NCI-H128 (cell line): ENCODE measurements at regions not wholly inside any gene's neighbourhood (a gene's known extent, or its start where the extent isn't known, plus 50 kb on each side); places are given as distances from the start of the nearest gene placed in this dataset.
"Not testable (repeated sequence)": the region's sequence is repeated elsewhere in the genome, so short reads cannot be mapped to it uniquely, and the experiment has no call there.

ENCODE experiments used
- DNase-seq: peaks from one replicate; lab custom pipeline; 2025; ENCODE audit not compliant: unreplicated experiment; lab: John Stamatoyannopoulos, UW

GRCh38 chr2:67616749-67617148, 219.6 kb downstream of the ETAA1 start:
- no peak for DNase-seq

GRCh38 chr2:67619204-67619603, 222.1 kb downstream of the ETAA1 start:
- DNase-seq, result no peak

- not testable (repeated sequence) for DNase-seq
Observed at GRCh38 chr2:67623741-67624140, 226.6 kb downstream of the ETAA1 start.

- DNase-seq, result no peak
Observed at GRCh38 chr2:67625178-67625577, 228.0 kb downstream of the ETAA1 start.

DNA sequence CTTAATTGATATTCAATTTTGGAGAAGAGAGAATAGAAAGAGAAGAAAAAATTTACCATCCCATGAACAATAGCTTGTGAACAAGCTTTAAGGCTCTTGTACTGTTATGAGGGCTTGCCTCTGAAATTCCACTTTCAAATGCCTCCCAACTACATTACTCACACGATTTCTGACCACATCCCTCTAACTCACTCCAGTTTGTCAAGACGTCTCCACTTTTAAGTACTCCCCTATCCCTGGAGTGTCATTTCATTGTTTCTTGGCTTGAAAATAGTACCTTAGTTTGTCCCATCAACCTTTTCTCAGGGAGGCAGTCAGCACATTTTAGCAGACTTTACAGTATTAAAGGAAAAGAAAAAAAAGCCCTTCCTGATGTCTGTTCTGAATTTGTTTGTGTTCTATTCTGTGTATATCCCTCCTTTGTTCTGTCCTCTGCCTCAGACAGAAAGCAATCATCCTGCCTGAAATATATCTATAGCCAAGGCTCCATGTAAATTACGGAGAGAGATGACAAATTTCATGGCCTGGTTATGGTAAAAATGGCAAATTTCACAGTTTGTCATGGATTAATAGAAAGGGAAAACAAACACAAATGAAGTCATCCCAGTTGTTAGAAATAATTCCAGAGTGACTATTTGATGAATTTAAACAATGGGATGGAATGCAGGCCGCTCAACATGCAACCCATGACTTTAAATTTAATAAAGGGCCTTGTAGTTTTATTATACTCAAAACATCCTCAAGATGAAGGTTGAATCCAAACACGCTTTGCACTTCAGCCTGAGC, 228.8 kb downstream of the ETAA1 start:
- no peak for DNase-seq

DNA sequence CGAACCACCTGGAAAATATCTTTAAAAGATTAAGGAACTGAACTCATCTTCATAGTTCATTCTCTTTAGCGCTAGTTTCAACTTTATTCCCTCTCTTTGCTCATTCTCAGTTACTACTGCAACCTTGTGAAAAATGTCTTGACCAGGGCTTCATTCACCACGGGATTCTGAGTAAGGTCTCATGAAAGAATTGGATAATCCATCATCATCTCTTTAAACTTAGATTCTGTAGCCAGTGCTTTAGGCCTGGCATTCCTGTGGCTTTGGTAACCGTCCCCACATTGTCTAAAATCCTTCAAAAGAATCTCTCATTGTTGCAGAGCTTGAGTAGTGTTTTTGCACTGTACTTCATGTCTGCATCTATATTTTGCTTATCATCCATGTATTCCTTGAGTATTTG, 229.5 kb downstream of the ETAA1 start:
- no peak for DNase-seq

DNA sequence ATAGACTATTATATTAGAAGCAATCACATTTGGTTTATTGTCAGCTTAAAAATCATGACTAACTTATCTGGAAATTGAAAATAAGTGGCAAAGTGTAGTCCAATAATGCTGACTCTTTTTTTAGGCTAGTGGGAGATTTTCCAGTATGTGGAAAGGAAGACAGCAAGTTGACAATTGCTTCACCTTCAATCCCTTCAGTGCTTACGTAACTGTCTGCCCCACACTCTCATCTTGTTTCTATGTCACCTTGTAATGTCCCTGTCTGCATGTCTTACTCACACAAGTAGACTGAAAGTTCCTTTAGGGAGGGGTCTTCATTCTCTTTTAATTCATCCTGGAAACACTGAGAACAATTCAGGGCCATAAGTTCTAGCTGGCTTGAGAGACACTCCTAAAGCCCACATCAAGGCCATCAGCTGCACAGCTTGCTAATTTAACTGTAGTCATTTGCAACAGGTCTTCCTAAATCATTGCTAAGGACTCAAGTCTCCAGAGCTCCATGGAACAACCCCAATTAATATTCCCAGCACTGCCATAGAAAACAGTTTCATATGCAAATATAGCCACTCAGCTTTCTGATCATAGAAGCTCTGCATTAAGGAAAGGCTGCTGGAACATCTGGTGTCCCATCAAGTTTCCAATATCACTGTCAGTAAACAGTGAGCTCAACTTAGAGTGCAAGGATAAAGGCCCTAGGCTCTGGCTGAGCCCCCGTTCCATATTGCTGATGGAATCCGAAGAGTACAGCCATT, 230.5 kb downstream of the ETAA1 start:
- DNase-seq, result no peak

DNA sequence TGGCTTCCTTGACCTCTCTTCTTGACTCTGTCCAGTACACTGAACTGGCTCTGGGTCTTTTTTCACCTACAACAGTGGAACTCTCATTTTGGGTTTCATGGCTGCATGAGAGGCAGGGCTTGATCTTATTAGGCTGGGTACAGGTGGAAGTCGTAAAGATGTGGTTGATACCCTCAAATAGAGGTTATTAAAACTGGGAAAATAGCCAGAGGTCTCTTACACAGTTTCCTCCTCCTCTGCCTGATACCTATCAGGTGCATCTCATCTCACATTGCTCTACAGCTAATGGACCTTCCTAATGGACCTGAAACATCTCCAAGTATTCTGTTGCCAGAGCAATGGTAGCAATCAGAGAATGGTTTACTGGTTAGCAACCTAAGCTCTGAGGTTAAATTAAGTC, 231.8 kb downstream of the ETAA1 start:
- no peak for DNase-seq

DNA sequence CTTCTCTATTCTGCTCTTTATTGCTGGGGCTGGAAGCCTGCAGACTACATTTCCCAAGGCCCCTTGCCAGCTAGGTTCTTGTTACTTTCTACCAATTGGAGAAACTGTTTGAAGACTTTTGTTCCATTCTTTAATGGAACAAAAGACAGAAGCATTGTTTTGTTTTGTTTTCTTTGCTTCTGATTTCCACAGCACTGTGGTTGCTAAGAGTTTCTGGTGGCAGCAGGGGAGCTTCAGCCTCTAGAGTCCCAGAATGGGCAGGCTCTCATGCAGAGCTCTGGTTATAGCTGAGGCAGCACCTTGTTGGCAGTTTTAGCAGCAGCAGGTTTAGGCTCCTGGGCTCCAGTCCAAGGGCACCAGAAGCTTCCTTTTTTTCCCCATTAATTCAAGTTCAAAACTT, 234.3 kb downstream of the ETAA1 start:
- DNase-seq, result no peak

DNA sequence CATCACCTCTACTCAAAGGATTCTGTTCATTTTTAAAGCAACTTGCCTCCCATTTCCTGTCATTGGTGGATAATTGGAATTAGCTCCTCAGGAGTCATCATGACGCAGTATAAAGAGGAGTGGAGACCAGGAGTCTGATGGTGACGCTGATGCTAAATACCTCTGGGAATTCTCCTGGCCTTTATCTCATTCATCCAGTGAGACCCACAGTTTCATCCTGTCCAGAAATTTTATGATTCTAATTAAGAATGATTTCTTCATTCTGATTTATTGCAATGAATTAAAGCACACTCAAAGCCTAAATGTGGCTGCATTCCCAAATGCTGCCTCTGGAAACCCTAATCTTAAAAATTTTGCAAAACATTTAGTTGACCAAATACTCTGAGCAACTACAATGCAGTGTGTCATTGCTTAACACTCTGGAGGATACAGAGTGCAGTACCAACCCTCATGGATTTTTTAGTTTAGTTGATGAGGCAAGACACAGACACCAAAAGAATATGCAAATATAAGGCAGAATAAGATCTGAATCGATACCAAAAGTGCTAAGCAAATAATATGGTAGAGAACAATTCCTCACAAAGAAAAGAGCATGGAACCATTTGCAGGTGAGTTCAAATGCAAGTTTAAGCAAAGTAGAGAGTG, 236.2 kb downstream of the ETAA1 start:
- no peak for DNase-seq

DNA sequence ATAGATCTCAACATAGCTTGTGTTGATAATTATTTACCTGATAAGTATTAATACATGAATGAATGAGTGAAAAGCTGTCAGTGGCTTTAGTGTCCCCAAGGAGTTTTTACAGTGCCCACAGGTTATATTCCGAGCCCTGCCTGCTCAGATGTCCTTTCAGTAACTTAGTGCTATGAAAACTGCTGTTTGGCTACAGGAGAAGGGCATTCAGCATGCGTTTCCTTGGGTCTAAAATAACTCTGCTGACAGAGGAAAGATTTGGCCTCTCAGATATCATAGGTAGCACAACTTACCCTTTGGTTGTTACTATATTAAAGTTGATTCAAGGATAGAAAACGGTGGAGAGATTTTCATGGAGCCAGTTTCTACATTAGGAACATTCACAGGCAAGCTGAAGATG, 241.0 kb downstream of the ETAA1 start:
- DNase-seq, result no peak

DNA sequence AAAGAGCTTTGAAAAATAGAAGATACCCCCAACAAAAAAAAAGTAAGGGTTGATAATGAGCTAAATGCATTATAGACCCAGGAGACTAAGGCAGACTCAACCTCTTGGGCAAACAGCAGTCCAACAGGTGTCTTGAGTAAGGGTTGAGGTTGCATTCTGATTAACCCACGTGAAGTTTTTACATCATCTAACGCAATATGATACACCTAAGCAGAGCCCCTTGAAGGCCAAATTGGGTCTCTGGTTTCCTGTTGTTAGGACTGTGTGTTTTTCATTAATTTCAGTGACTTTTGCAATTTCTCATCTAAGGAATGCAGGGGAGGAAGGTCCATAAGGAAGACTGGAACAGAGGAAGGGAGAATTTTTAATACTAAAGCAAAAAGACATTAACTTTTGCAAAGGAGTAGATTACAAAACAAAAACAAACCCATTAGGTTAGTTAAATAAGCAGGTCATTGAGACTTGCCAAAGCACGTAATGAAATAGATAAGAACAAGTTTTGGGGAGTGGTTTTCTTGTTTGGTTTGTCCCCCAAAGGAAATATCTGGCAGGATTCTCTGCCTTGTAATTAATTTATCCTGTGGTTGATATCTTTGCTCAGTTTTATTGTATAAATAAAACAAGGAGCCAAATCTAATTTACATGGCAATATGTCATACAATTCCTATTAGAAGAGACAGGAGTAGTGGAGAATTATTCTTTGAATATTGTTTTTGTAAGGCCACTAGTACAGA, 244.3 kb downstream of the ETAA1 start:
- no peak for DNase-seq

- no peak for DNase-seq
Observed at GRCh38 chr2:67642046-67642382, 244.9 kb downstream of the ETAA1 start.

DNA sequence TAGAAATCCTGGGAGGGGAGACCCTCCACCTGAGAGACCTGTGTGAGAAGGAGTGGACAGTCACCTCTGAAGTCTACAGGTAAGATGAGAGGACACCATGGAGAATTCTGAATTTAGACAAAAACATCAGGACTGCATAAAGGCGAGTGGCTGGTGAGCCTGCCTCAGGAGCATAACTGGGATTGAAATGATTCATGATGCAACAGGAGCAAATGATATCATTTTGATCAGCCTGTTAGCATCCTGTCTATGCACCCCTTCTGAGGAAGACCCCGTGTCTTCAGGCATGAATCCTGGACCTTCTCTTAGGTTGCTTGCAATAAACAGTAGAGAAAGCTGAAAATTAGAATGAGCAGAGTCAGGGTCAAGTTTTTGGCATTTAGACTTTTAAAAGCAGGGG, 245.8 kb downstream of the ETAA1 start:
- DNase-seq, result no peak

DNA sequence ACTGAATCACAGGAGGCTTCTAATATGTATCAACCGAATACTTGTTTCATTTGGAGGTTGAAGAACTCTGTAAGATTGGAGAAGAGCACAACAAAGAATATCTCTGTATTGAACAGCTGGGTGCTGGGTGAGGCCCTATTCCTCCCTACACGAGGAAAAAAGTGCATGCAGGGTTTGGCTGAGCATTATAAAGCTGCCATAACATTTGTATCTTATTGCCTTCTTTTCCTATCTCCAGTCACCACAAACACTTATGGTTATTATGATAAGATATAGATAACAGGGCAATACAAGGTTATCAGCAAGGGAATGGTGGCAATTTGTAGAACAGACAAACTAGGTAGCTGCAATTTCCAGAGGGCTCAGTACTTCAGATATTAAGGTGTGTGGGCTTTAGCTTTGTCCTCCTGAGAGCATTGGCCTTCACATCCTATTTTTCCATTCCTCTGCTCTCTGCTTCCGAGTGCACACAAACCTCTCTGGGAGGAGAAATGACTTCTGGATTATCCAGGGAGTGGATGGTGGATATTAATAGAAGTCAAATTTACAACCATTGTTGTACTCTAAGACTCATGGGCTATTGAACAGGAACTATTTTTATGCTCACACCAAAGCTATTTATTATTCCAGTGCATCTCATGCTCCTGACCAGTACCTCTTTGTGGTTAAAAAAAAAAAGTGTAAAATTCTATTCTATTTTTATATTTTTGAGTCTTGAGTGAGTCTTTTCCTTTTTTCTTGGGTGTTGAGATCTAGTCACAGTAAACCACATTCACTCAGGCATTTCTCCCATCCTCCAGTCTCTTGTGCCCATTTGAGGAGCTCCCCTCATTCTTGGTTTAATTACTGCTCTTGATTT, 248.4 kb downstream of the ETAA1 start:
- no peak for DNase-seq

DNA sequence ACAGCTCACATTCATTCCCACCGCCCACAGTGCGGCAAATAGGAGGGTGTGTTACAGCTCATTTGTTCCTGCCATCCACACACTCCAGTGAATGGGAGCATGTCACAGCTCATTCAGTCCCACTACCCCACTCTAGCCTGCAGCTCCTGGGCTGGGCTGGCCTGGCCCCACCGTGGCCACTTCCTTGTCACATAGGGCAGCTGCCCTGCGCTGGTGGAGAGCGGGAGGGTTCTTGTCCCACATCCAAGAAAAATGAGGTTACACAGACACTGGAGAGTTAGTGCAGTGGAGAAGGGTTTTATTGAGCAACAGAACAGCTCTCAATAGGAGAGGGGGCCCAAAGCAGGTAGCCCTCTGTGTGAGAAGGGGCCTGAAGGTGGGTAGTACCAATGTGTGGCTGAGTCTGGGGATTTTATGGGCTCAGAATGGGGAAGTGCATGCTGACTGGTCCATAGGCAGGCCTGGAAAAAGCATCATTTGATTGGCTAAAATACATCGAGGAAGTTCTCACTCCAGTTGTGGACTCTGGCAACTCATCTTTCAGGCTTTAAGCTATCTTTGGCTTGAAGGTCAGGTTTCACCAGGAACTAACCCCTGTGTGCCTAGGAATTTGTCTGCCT, 249.7 kb downstream of the ETAA1 start:
- DNase-seq, result no peak

DNA sequence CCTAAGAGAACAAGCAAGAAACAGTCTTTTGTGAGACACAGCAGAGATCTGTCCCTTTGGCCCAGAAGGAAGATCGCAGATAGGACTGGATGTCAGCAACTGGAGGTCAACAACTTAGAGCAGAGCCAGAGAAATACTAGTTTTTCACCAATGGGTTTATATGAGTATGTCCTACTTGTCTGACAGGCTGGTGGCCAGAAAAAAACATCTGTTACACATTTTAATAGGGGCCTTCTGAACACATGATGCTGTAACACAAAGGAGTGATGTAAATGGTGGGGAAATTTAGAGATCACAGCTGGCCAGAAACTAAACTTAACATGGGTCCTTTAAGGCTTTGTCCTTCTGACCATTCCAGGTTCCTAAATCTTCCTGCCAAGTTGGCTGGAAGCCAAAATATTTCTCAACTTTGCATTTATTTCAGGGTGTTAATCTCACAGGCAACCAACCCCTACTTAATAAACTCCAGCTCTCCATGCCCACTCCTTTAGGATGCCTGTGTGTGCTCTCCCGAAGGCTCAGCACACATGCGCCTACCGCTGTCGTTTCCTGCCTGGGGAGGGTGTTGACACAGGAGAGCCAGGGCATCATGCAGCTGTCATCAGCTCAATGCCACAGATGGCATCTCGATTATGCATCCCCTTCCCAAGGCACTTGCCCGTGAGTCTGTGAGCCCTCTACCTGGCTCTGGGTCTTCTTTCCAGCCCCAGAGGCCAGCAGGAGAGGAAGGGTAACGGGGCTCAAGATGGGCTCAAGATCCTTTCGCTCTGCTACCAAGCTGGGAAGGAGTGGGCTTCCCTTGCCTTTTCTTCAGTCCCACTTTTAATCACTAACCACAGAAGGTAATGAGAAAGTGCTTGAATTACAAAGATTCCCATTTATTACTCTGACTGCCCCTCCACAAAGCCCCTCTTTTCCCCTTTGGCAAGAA, 252.5 kb downstream of the ETAA1 start:
- DNase-seq, result no peak

DNA sequence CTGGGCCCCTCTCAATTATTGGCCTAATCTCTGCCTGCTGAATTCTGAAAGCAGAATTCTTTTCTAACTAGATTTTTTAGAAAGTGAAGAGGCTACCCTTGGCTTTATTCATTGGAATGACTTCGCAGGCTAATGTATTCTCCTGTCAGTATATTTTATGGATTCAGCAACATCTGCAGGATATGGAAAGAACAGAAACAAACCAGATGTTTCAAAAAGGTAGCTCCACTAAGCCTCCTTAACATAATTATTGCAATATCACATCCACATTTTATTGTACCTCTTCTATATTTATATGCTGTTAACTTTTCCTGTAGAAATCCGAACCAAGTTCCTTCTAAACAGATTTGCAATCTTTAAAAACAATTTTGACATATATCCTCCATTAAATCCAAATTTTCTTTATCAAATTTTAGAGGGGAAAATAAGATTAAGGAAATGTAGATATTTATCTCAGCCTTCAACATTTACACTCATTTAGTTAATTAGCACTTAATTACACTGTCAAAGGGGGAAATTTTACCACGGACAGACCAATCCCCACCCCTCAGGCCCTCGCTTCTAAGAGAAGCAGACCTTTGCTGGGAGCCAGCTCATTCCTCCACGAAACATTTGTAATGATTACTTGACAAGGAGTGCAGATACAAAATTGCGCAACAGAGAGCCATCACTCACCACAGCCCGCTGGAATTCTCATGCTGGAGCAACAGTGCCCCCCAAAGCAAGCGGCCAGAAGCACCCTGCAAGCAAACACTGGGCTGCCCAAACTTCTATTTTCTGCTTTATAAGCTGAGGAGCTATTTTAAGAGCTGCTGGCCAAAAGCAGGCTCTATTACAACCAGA, 253.4 kb downstream of the ETAA1 start:
- no peak for DNase-seq
